Activated naive CD4-positive, alpha-beta T cell treated with anti-CD3 and anti-CD28 coated beads, Interleukin-2, amount 10 ng/mL, durations not matched to agents 7 days and 5 days (primary cell): ENCODE measurements at regions not wholly inside any gene's neighbourhood (a gene's known extent, or its start where the extent isn't known, plus 50 kb on each side); places are given as distances from the start of the nearest gene placed in this dataset.

Experiments
- CTCF ChIA-PET: fragments of 350-600 bp; sonication (Branson Sonifier 250); formaldehyde crosslinking; loops from one replicate; lab custom pipeline; 2021; ENCODE audit warnings: antibody characterized with exemption; lab: Charles Lee
- DNase-seq: peaks from one replicate; pipeline ENCODE4 v3.0.0-alpha.2; 2020
- H3K27ac Mint-ChIP-seq: one replicate; pipeline ENCODE4 v1.8.0; 2021; ENCODE audit warnings: mild to moderate bottlenecking, moderate library complexity, mixed read lengths
- H3K27me3 Mint-ChIP-seq: one replicate; pipeline ENCODE4 v1.8.0; 2021; ENCODE audit warnings: mild to moderate bottlenecking, mixed read lengths
- H3K36me3 Mint-ChIP-seq: one replicate; pipeline ENCODE4 v1.8.0; 2021; ENCODE audit warnings: mixed read lengths
- H3K4me1 Mint-ChIP-seq: one replicate; pipeline ENCODE4 v1.8.0; 2021; ENCODE audit warnings: mixed read lengths
- H3K4me3 Mint-ChIP-seq: one replicate; pipeline ENCODE4 v1.8.0; 2021; ENCODE audit warnings: mild to moderate bottlenecking, moderate library complexity, mixed read lengths
- H3K9me3 Mint-ChIP-seq: one replicate; pipeline ENCODE4 v1.8.0; 2021; ENCODE audit warnings: mixed read lengths

- no peak overlapping the region for H3K27ac Mint-ChIP-seq
- no peak overlapping the region for H3K4me3 Mint-ChIP-seq
- DNase-seq = no peak
- H3K36me3 Mint-ChIP-seq = no peaks in the 10 kb centered on the region
- peaks cover 12% of the 10 kb centered on the region for H3K27me3 Mint-ChIP-seq
- H3K9me3 Mint-ChIP-seq = no peaks in the 10 kb centered on the region
- H3K4me1 Mint-ChIP-seq = no peaks in the 10 kb centered on the region
- CTCF ChIA-PET = interaction anchor here (0.6 kb wide), 1 partner anchor 109 kb away, joined by 3 read pairs; no protein-coding TSS in a partner anchor
Observed at GRCh38 chr1:157292809-157293564, 154.8 kb upstream of the ETV3 start.

GRCh38 chr1:157292302-157292701 is 154.1 kb upstream of the ETV3 start:
- Mint-ChIP-seq H3K36me3 (no peaks in the 10 kb centered on the region), H3K4me3 (no peak overlapping the region), H3K9me3 (no peaks in the 10 kb centered on the region), H3K4me1 (no peaks in the 10 kb centered on the region), H3K27ac (no peak overlapping the region), H3K27me3 (peaks cover 16% of the 10 kb centered on the region)
- DNase-seq = no peak
- CTCF ChIA-PET = no interaction called here

DNA sequence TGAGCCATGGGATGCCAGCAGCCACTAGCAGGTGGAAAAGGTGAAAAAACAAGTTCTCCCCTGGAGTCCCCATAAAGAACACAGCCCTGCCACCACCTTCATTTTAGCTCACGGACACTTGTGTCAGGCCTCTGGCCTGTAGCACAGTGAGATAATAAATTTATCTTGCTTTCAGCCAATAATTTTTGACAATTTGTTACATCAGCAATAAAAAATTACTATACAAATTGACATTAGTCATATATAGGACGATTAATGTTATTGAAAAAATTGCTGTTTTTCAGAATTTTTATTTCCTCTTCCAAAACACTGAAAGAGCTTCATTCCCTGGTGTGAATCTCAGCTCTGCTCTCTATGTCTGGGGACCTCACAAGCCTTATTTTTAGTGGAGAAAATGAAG is 152.9 kb upstream of the ETV3 start:
- Mint-ChIP-seq H3K27me3 (peaks cover 26% of the 10 kb centered on the region), H3K27ac (no peak overlapping the region), H3K9me3 (no peaks in the 10 kb centered on the region), H3K4me3 (no peak overlapping the region), H3K36me3 (no peaks in the 10 kb centered on the region), H3K4me1 (no peaks in the 10 kb centered on the region)
- CTCF ChIA-PET = no interaction called here
- no peak for DNase-seq

DNA sequence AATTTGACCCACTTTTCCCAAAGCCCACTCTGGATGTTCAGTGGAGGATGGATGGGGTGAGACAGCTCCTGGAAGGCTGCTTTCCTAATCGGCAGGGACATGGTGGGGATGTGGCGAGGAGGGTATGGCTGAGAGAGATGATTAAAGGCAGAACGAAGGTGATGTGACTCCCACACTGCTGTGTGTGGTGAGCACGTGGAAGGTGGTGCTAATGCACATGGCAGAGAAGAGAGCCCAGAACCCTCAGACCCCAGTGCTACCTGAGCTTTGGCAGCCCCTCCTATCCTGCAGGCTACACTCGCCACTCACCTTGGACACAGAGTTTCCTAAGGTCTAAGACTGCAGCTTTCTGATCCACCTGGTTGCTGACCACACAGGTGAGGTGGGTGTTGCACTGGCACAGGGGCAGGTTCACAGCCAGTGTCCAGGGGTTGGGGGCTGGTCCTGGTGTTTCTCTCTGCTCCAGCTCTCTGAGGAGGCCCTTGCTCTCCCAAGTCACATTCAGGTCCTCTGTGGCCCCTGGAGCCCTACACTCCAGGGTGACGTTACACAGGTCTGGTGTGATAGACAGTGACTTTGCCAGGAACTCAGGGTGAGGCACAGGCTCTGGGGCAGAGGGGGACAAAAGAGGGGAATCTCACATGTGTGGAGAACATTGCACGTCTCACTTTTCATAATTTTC is 151.4 kb upstream of the ETV3 start:
- no peak overlapping the region for H3K4me3 Mint-ChIP-seq
- no peaks in the 10 kb centered on the region for H3K9me3 Mint-ChIP-seq
- peaks cover 25% of the 10 kb centered on the region for H3K27me3 Mint-ChIP-seq
- no peaks in the 10 kb centered on the region for H3K36me3 Mint-ChIP-seq
- CTCF ChIA-PET = no interaction called here
- DNase-seq = no peak
- H3K4me1 Mint-ChIP-seq = no peaks in the 10 kb centered on the region
- no peak overlapping the region for H3K27ac Mint-ChIP-seq

- no peak for DNase-seq
- Mint-ChIP-seq H3K36me3 (no peaks in the 10 kb centered on the region), H3K9me3 (no peaks in the 10 kb centered on the region), H3K27ac (no peak overlapping the region), H3K27me3 (peaks cover 25% of the 10 kb centered on the region), H3K4me1 (no peaks in the 10 kb centered on the region), H3K4me3 (no peak overlapping the region)
- CTCF ChIA-PET = interaction anchor here (0.5 kb wide), 1 partner anchor 455 kb away, joined by 3 read pairs; no protein-coding TSS in a partner anchor
Observed at GRCh38 chr1:157288996-157289395, 150.8 kb upstream of the ETV3 start.

DNA sequence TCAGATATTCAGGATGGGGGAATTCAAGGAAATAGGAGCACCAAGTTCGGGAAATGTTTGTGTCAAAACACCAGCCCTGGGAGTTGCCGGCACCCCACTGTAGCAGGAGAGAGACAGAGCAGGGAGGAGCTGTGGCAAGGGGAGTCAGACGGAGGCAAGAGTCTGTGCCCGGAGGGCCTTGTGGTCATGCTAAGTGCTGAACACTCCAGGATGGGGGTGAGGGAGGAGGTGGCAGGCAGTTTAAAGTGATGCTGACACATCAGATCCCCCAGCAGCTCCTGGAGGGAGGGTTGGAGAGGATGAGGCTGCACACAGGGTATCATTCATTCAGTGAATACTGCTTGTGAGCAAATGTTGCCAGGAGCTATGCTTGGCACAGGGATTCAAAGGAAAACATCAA is 150.3 kb upstream of the ETV3 start:
- no peak overlapping the region for H3K4me3 Mint-ChIP-seq
- CTCF ChIA-PET = interaction anchor here (0.5 kb wide), 1 partner anchor 455 kb away, joined by 3 read pairs; no protein-coding TSS in a partner anchor

DNA sequence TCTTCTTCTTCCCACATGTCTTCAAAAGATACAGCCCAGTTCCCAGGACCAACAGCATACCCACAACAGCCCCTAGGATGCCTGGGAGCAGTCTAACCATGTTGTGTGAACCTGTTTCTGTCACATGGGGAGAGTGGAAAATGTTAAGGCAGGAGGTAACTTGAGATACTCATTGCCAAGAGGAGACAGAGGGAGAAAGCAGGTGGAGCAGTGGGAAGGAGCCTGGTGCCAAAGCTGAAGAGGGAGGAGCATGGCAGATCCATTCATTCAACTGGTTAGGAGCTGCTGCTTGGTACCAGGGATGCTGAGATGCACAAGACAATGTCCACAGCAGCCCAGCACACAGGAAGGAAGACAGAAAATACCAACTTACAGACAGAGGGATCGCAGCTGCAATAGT is 149.8 kb upstream of the ETV3 start:
- Mint-ChIP-seq H3K27ac (no peak overlapping the region), H3K4me3 (no peak overlapping the region), H3K4me1 (no peaks in the 10 kb centered on the region), H3K36me3 (no peaks in the 10 kb centered on the region), H3K27me3 (peaks cover 25% of the 10 kb centered on the region), H3K9me3 (no peaks in the 10 kb centered on the region)
- CTCF ChIA-PET = no interaction called here
- DNase-seq = no peak

More for the DNA sequence above, 150.3 kb upstream of the ETV3 start:
- H3K9me3 Mint-ChIP-seq = no peaks in the 10 kb centered on the region
- DNase-seq = no peak
- H3K27me3 Mint-ChIP-seq = peaks cover 25% of the 10 kb centered on the region
- no peak overlapping the region for H3K27ac Mint-ChIP-seq
- H3K36me3 Mint-ChIP-seq = no peaks in the 10 kb centered on the region
- H3K4me1 Mint-ChIP-seq = no peaks in the 10 kb centered on the region

DNA sequence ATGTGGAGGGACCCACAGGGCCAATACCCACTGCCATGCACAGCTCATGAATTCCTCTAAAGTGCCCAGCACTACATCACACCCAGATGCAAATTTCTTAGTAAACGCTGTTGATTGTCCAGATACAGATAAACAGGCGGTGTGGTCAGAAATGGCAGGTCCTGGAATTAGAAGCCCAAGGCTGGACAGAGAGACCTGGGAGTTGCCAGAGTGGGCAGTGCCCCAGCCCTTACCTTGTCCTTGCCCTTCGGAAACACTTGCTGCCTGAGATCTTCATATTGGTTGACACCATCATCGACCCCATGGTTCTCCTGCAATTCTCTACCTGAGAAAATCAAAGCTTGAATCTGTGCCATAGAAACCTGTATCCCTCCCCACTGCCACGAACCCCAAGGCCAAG is 149.3 kb upstream of the ETV3 start:
- H3K4me3 Mint-ChIP-seq = no peak overlapping the region
- H3K27me3 Mint-ChIP-seq = peaks cover 28% of the 10 kb centered on the region
- H3K27ac Mint-ChIP-seq = no peak overlapping the region
- H3K9me3 Mint-ChIP-seq = no peaks in the 10 kb centered on the region
- no peak for DNase-seq
- CTCF ChIA-PET = no interaction called here
- H3K4me1 Mint-ChIP-seq = no peaks in the 10 kb centered on the region
- H3K36me3 Mint-ChIP-seq = no peaks in the 10 kb centered on the region

DNA sequence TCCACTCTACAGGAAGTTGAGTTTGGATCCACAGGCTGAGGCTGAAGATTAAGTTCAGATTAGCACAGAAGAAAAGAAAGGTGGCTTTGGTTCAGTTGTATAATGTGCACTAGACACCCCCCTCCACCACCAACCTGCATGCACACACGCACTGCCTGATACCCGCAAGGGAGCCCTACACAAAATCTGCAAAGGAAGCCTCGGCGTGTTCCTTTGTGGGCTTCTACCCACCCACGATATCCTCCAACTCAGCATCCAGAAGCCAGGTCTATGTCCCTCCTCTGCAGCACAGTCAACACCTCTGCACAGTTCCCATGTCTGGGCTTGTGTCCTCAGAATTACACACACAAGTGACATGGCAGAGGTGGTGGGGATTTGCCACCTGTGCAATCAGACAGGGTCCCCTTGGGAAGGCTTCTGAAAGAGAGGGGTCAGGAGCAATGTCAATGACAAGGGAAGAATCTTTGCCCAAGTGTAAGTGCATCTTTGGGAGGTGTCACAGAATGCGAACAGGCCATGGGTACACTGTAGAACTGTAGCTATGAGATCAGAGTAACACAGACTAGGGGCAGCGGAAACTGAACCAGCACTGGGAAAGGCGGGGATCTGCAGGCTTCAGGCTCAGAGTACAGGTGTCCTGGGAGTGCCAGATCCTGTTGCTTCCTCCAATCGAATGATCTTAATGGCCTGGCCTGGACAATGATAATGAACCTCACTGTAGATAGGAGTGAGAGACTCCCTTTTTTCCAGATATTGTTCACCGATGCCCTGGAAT is 148.6 kb upstream of the ETV3 start:
- Mint-ChIP-seq H3K9me3 (no peaks in the 10 kb centered on the region), H3K4me1 (no peaks in the 10 kb centered on the region), H3K27ac (no peak overlapping the region), H3K36me3 (no peaks in the 10 kb centered on the region), H3K27me3 (peaks cover 30% of the 10 kb centered on the region), H3K4me3 (no peak overlapping the region)
- CTCF ChIA-PET = no interaction called here
- no peak for DNase-seq

DNA sequence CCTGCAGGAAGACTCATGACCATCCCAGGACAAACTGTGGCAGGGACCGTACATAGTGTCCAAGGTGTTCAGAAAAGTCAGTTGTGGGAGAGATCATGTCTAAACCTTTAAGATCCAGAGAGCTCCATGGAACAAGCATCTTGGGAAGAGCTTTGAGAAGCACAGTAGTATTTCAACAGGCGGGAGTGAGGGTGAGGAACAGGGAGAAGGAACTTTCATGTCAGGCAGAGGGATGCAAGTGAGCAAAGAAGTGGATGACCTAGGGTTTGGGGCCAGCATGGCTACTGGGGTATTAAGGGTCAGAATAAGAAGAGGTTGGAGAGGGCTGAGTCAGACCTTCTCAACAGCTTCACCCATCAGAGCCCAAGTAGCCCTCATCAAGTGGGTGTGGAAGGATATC is 147.9 kb upstream of the ETV3 start:
- no peak overlapping the region for H3K27ac Mint-ChIP-seq
- H3K27me3 Mint-ChIP-seq = peaks cover 35% of the 10 kb centered on the region
- no peak for DNase-seq
- H3K4me3 Mint-ChIP-seq = no peak overlapping the region
- no peaks in the 10 kb centered on the region for H3K9me3 Mint-ChIP-seq
- H3K4me1 Mint-ChIP-seq = no peaks in the 10 kb centered on the region
- H3K36me3 Mint-ChIP-seq = no peaks in the 10 kb centered on the region
- CTCF ChIA-PET = no interaction called here

GRCh38 chr1:157284451-157284850 is 146.3 kb upstream of the ETV3 start:
- no peaks in the 10 kb centered on the region for H3K4me1 Mint-ChIP-seq
- H3K4me3 Mint-ChIP-seq = no peak overlapping the region
- CTCF ChIA-PET = no interaction called here
- H3K27me3 Mint-ChIP-seq = peaks cover 35% of the 10 kb centered on the region
- no peak overlapping the region for H3K27ac Mint-ChIP-seq
- H3K9me3 Mint-ChIP-seq = no peaks in the 10 kb centered on the region
- no peaks in the 10 kb centered on the region for H3K36me3 Mint-ChIP-seq
- DNase-seq = no peak

DNA sequence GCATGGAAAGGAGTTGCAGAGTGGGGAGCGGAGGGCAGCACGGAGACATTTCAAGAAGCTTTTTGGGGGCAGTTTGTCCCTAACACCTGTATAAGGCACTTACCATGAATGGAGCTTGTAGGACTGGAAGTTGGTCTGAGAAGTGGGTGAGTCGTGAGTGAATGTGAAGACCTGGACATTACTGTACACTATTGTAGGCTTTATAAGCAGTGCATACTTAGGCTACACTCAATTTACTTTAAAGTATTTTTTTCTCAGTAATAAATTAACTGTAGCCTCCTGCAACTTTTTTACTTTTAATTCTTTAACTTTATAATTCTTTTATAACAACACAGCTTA is 141.6 kb upstream of the ETV3 start:
- Mint-ChIP-seq H3K36me3 (no peaks in the 10 kb centered on the region), H3K27me3 (peaks cover 10% of the 10 kb centered on the region), H3K27ac (no peak overlapping the region), H3K9me3 (no peaks in the 10 kb centered on the region), H3K4me3 (no peak overlapping the region), H3K4me1 (no peaks in the 10 kb centered on the region)
- CTCF ChIA-PET = no interaction called here
- DNase-seq = no peak

DNA sequence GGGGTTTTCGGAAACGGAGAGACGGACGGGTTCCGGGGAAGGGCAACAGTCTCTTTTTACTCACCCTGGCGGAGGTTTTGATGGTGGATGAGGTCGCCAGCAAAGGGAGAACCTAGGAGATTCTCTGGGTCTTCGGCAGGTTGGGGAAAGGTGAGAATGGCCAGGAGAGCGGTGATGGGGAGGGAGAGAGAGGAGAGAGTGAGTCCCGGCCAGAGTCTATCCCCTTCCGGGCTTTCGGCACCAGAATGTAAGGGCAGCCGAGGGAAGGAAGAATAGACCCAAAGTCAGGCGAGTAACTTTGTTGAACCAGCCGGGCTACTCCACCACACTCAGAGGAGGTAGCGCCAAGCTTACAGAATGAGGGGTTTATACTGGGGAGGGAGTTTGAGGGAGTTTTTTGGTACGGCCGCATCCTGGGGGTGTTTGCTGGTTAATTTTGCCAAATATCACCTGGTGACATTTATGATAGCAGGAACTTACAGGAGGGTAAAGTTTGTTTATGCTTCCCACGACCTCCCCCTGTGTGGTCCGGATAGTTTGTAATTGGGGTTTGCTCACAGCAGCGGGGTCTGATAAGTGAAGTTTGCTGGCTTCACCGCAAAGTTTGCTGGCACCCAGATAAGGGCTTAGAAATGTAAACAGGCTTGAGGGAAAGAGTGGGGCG is 141.1 kb upstream of the ETV3 start:
- CTCF ChIA-PET = no interaction called here
- H3K27ac Mint-ChIP-seq = no peak overlapping the region
- H3K36me3 Mint-ChIP-seq = no peaks in the 10 kb centered on the region
- DNase-seq = no peak
- H3K9me3 Mint-ChIP-seq = no peaks in the 10 kb centered on the region
- H3K4me3 Mint-ChIP-seq = no peak overlapping the region
- no peaks in the 10 kb centered on the region for H3K4me1 Mint-ChIP-seq
- H3K27me3 Mint-ChIP-seq = peaks cover 10% of the 10 kb centered on the region

- CTCF ChIA-PET = no interaction called here
- H3K9me3 Mint-ChIP-seq = no peaks in the 10 kb centered on the region
- no peak for DNase-seq
Observed at GRCh38 chr1:157278383-157279137, 140.4 kb upstream of the ETV3 start.

More at GRCh38 chr1:157278383-157279137, 140.4 kb upstream of the ETV3 start:
- Mint-ChIP-seq H3K4me3 (no peak overlapping the region), H3K36me3 (no peaks in the 10 kb centered on the region), H3K27ac (no peak overlapping the region), H3K27me3 (peaks cover 10% of the 10 kb centered on the region), H3K4me1 (no peaks in the 10 kb centered on the region)
